ENCODE measurements at regions not wholly inside any gene's neighbourhood (a gene's known extent, or its start where the extent isn't known, plus 50 kb on each side); places are given as distances from the start of the nearest gene placed in this dataset.

GRCh38 chr11:130765951-130766649 is 150.2 kb downstream of the SNX19 start:
- Mint-ChIP-seq H3K27ac (no peak overlapping the region), H3K9me3 (ENCODE audit: insufficient read depth) (no peaks in the 10 kb centered on the region), H3K27me3 (peaks cover 4% of the 10 kb centered on the region), H3K4me3 (no peak overlapping the region), H3K4me1 (no peaks in the 10 kb centered on the region)
- intact Hi-C loops (cut with micrococcal nuclease) = no loop called here
- 46% methylated on average over 4 of the region's 5 CpGs for WGBS (ENCODE audit: insufficient coverage)
- no peak for ATAC-seq (ENCODE audit: low read depth)
- H3K36me3 ChIP-seq (replicated peaks in 1 of 2; ENCODE audit: control extremely low read depth in 1 of 2, control insufficient read depth in 1 of 2, extremely low read depth in 1 of 2, insufficient read depth in 2 of 2, low read length in 1 of 2) = no peaks in the 10 kb centered on the region
- ChIA-PET CTCF (interaction anchor here (0.7 kb wide), 1 partner anchor 311 kb away, joined by 3 read pairs; no protein-coding TSS in a partner anchor), POLR2A (no interaction called here)
- no peak overlapping the region for H3K9ac ChIP-seq (ENCODE audit: low read length)
- H2AFZ ChIP-seq (ENCODE audit: insufficient read depth, low read depth, low read length, poor library complexity, severe bottlenecking) = no peak overlapping the region
- no peak overlapping the region for H3K4me2 ChIP-seq (replicated peaks; ENCODE audit: low read depth, low read length, poor library complexity, severe bottlenecking)
- TF ChIP-seq, protein P1, sequence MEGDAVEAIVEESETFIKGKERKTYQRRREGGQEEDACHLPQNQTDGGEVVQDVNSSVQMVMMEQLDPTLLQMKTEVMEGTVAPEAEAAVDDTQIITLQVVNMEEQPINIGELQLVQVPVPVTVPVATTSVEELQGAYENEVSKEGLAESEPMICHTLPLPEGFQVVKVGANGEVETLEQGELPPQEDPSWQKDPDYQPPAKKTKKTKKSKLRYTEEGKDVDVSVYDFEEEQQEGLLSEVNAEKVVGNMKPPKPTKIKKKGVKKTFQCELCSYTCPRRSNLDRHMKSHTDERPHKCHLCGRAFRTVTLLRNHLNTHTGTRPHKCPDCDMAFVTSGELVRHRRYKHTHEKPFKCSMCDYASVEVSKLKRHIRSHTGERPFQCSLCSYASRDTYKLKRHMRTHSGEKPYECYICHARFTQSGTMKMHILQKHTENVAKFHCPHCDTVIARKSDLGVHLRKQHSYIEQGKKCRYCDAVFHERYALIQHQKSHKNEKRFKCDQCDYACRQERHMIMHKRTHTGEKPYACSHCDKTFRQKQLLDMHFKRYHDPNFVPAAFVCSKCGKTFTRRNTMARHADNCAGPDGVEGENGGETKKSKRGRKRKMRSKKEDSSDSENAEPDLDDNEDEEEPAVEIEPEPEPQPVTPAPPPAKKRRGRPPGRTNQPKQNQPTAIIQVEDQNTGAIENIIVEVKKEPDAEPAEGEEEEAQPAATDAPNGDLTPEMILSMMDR (IDR thresholded peaks at IDR 0.05) = no peak
- TF ChIP-seq EZH2 (IDR thresholded peaks at IDR 0.05; ENCODE audit: borderline replicate concordance, insufficient read depth, low read depth, low read length, poor library complexity, severe bottlenecking) = no peak
- H3K9me3 ChIP-seq (ENCODE audit: control extremely low read depth in 1 of 3, control insufficient read depth in 2 of 3, insufficient read depth in 1 of 3, low read length in 2 of 3) = no peaks in the 10 kb centered on the region
- no peak overlapping the region for H3K27ac ChIP-seq (ENCODE audit: low read length in 2 of 2)
- no peaks in the 10 kb centered on the region for H3K79me2 ChIP-seq (ENCODE audit: control insufficient read depth, insufficient read depth, low read length)
- no peaks in the 10 kb centered on the region for H4K20me1 ChIP-seq (ENCODE audit: control insufficient read depth, insufficient read depth, low read length, poor library complexity, severe bottlenecking)
- no peaks in the 10 kb centered on the region for H3K4me1 ChIP-seq (ENCODE audit: control insufficient read depth in 2 of 2, insufficient read depth in 2 of 2, low read length in 2 of 2)
- no peak for DNase-seq
- H3K4me3 ChIP-seq (ENCODE audit: control extremely low read depth in 1 of 5, extremely low read depth in 1 of 5, insufficient read depth in 1 of 5, low read depth in 2 of 5, low read length in 4 of 5) = no peak overlapping the region
- no peaks in the 10 kb centered on the region for H3K27me3 ChIP-seq (replicated peaks in 1 of 4; ENCODE audit: control extremely low read depth in 1 of 4, control insufficient read depth in 3 of 4, insufficient read depth in 4 of 4, low read length in 3 of 4)

DNA sequence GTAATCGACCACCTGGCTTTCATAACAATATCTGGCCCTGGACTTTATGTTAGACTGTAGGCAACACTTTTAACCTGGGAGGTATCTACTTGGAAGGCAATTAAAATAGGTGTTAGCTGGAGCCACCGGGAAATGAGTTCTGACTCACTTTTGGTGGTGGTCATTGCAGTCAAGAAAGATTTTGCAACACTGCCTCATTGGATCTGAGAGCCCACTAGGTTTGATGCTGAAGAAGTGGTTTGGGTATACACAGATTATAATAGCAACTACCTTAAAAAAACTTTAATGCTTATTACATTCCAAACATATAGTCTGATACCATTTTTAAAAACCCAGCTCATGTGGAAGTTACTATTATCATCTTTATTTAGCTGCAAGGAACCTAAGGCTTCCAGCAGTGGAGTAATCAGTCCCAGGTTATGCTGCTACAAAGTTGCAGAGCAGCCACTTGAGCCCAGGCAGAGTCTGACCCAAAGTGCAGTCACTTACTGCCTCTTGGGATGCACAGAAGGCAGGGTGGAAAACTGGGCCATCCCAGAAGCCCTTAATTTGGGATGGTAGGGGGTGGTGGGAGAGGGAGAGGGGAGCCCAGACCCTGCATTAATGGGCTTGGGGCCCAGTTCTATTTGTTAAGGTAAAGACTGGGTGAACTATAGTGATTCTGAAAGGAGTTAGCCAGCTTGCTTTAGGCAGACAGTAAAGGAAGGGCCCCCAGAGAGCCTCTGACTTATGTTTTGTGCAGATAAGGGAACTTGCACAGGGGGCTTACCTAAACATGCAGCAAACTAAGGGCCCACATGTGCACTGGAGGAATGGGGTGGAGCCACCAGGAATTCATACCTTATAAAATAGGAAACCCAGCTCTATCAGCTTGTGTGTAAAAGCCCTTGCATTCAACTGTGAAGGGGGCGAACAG is 149.4 kb downstream of the SNX19 start:
- Histone ChIP-seq H3K4me1 (ENCODE audit: control insufficient read depth in 2 of 2, insufficient read depth in 2 of 2, low read length in 2 of 2) (no peaks in the 10 kb centered on the region), H3K79me2 (ENCODE audit: control insufficient read depth, insufficient read depth, low read length) (no peaks in the 10 kb centered on the region), H3K27ac (ENCODE audit: low read length in 2 of 2) (no peak overlapping the region), H3K4me3 (ENCODE audit: control extremely low read depth in 1 of 5, extremely low read depth in 1 of 5, insufficient read depth in 1 of 5, low read depth in 2 of 5, low read length in 4 of 5) (no peak overlapping the region), H3K9ac (ENCODE audit: low read length) (no peak overlapping the region), H3K27me3 (replicated peaks in 1 of 4; ENCODE audit: control extremely low read depth in 1 of 4, control insufficient read depth in 3 of 4, insufficient read depth in 4 of 4, low read length in 3 of 4) (no peaks in the 10 kb centered on the region), H3K4me2 (replicated peaks; ENCODE audit: low read depth, low read length, poor library complexity, severe bottlenecking) (no peak overlapping the region), H3K9me3 (ENCODE audit: control extremely low read depth in 1 of 3, control insufficient read depth in 2 of 3, insufficient read depth in 1 of 3, low read length in 2 of 3) (no peaks in the 10 kb centered on the region), H4K20me1 (ENCODE audit: control insufficient read depth, insufficient read depth, low read length, poor library complexity, severe bottlenecking) (no peaks in the 10 kb centered on the region), H3K36me3 (replicated peaks in 1 of 2; ENCODE audit: control extremely low read depth in 1 of 2, control insufficient read depth in 1 of 2, extremely low read depth in 1 of 2, insufficient read depth in 2 of 2, low read length in 1 of 2) (no peaks in the 10 kb centered on the region), H2AFZ (ENCODE audit: insufficient read depth, low read depth, low read length, poor library complexity, severe bottlenecking) (no peak overlapping the region)
- ChIA-PET CTCF (no interaction called here), POLR2A (no interaction called here)
- Mint-ChIP-seq H3K4me1 (no peaks in the 10 kb centered on the region), H3K9me3 (ENCODE audit: insufficient read depth) (no peaks in the 10 kb centered on the region), H3K27me3 (peaks cover 4% of the 10 kb centered on the region), H3K4me3 (no peak overlapping the region), H3K27ac (no peak overlapping the region)
- intact Hi-C loops (cut with micrococcal nuclease) = no loop called here
- TF ChIP-seq EZH2 (IDR thresholded peaks at IDR 0.05; ENCODE audit: borderline replicate concordance, insufficient read depth, low read depth, low read length, poor library complexity, severe bottlenecking) = no peak
- TF ChIP-seq, protein P1 (IDR thresholded peaks at IDR 0.05) = no peak
- WGBS (ENCODE audit: insufficient coverage) = 59% methylated on average over 2 of the region's 3 CpGs
- ATAC-seq (ENCODE audit: low read depth) (no peak), DNase-seq (no peak)

Measured in B cell (primary cell).